Fibroblast of lung (primary cell): ENCODE measurements at regions not wholly inside any gene's neighbourhood (a gene's known extent, or its start where the extent isn't known, plus 50 kb on each side); places are given as distances from the start of the nearest gene placed in this dataset.

Source experiments
- EZH2 ChIP-seq: IDR thresholded peaks from 2 replicates; pipeline ENCODE4 v1.5.1; 2012; ENCODE audit warnings: low read length, control low read depth, mild to moderate bottlenecking; ENCODE audit errors: missing control alignments
- TF ChIP-seq, protein P1 (sequence below), 2 donors: IDR thresholded peaks in 1 of 2; conservative IDR thresholded peaks in 1 of 2; 1 replicate in 1 of 2; 2 replicates in 1 of 2; pipeline ENCODE4 v1.5.1; 2011 to 2012; ENCODE audit warnings: low read length in 2 of 2, control low read depth in 1 of 2, inconsistent platforms in 1 of 2, low read depth in 1 of 2, mild to moderate bottlenecking in 1 of 2

DNA sequence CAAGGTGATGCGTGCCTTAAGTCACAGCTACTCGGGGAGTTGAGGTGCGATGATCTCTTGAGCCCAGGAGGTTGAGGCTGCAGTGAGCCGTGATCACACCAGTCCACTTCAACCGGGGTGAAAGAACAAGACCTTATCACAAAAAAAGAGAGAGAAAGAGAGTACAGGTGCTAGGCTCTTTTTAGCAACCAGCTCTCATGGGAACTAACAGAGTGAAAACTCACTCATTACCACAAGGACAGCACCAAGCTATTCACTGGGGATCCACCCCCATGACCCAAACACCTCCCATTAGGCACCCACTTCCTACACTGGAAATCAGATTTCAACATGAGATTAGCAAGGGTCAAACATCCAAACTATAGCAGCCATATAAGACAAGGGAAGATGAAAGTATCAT is 164.2 kb downstream of the NDUFA12 start:
- TF ChIP-seq, protein P1, sequence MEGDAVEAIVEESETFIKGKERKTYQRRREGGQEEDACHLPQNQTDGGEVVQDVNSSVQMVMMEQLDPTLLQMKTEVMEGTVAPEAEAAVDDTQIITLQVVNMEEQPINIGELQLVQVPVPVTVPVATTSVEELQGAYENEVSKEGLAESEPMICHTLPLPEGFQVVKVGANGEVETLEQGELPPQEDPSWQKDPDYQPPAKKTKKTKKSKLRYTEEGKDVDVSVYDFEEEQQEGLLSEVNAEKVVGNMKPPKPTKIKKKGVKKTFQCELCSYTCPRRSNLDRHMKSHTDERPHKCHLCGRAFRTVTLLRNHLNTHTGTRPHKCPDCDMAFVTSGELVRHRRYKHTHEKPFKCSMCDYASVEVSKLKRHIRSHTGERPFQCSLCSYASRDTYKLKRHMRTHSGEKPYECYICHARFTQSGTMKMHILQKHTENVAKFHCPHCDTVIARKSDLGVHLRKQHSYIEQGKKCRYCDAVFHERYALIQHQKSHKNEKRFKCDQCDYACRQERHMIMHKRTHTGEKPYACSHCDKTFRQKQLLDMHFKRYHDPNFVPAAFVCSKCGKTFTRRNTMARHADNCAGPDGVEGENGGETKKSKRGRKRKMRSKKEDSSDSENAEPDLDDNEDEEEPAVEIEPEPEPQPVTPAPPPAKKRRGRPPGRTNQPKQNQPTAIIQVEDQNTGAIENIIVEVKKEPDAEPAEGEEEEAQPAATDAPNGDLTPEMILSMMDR (conservative IDR thresholded peaks at IDR 0.05 in 1 of 2, IDR thresholded peaks at IDR 0.05 in 1 of 2; ENCODE audit: low read depth in 1 of 2, low read length in 2 of 2) = no peak
- no peak for TF ChIP-seq EZH2
